Mesendoderm (in vitro differentiated cells): ENCODE measurements at regions not wholly inside any gene's neighbourhood (a gene's known extent, or its start where the extent isn't known, plus 50 kb on each side); places are given as distances from the start of the nearest gene placed in this dataset.

Source experiments
- DNase-seq: peaks from one replicate; pipeline ENCODE4 v3.0.0; 2013
- H2AK5ac ChIP-seq: 2 replicates; pipeline ENCODE4 v1.6.1; 2013; ENCODE audit warnings: low read length, inconsistent platforms
- H2BK120ac ChIP-seq: 2 replicates; pipeline ENCODE4 v1.6.1; 2013; ENCODE audit warnings: low read depth, mild to moderate bottlenecking, low read length, moderate library complexity, mixed read lengths
- H2BK15ac ChIP-seq: replicated peaks from 2 replicates; pipeline ENCODE4 v1.6.1; 2013; ENCODE audit warnings: low read depth, mild to moderate bottlenecking, moderate library complexity
- H2BK5ac ChIP-seq: 2 replicates; pipeline ENCODE4 v1.6.1; 2013; ENCODE audit warnings: low read length, inconsistent platforms
- H3K18ac ChIP-seq: 2 replicates; pipeline ENCODE4 v1.6.1; 2013; ENCODE audit warnings: mild to moderate bottlenecking, low read length, mixed read lengths
- H3K23ac ChIP-seq: one replicate; pipeline ENCODE4 v1.6.1; 2013; ENCODE audit warnings: low read length
- H3K27ac ChIP-seq: 2 replicates; pipeline ENCODE4 v1.5.1; 2013; ENCODE audit warnings: low read depth, mild to moderate bottlenecking, inconsistent platforms, low read length, moderate library complexity
- H3K27me3 ChIP-seq: 2 replicates; pipeline ENCODE4 v1.6.1; 2013; ENCODE audit warnings: low read length, control low read depth, mild to moderate bottlenecking, inconsistent platforms; ENCODE audit not compliant: insufficient read depth, poor library complexity
- H3K36me3 ChIP-seq: 2 replicates; pipeline ENCODE4 v1.6.1; 2013; ENCODE audit warnings: low read length, inconsistent platforms; ENCODE audit not compliant: control insufficient read depth, insufficient read depth
- H3K4ac ChIP-seq: one replicate; pipeline ENCODE4 v1.6.1; 2013; ENCODE audit warnings: low read depth, mild to moderate bottlenecking, low read length, moderate library complexity
- H3K4me1 ChIP-seq: 2 replicates; pipeline ENCODE4 v1.6.1; 2013; ENCODE audit warnings: low read depth, low read length, inconsistent platforms; ENCODE audit not compliant: control insufficient read depth
- H3K4me2 ChIP-seq: 2 replicates; pipeline ENCODE4 v1.6.1; 2013; ENCODE audit warnings: low read length
- H3K4me3 ChIP-seq: 2 replicates; pipeline ENCODE4 v1.5.1; 2013; ENCODE audit warnings: mild to moderate bottlenecking, low read length
- H3K56ac ChIP-seq: one replicate; pipeline ENCODE4 v1.6.1; 2013; ENCODE audit warnings: low read length
- H3K79me1 ChIP-seq: 2 replicates; pipeline ENCODE4 v1.6.1; 2013; ENCODE audit warnings: low read length, inconsistent platforms
- H3K79me2 ChIP-seq: 2 replicates; pipeline ENCODE4 v1.6.1; 2013; ENCODE audit warnings: mild to moderate bottlenecking, low read length; ENCODE audit not compliant: control insufficient read depth, insufficient read depth
- H3K9ac ChIP-seq: 2 replicates; pipeline ENCODE4 v1.6.1; 2013; ENCODE audit warnings: low read length, inconsistent platforms
- H4K5ac ChIP-seq: one replicate; pipeline ENCODE4 v1.6.1; 2013; ENCODE audit warnings: low read length
- H4K8ac ChIP-seq: one replicate; pipeline ENCODE4 v1.6.1; 2013; ENCODE audit warnings: low read depth, mild to moderate bottlenecking, control low read depth, low read length, moderate library complexity
- WGBS: extraction: QIAGEN DNeasy Blood & Tissue Kit; methylation state at CpG from one replicate; pipeline ENCODE4 v1.1.7; 2013; ENCODE audit warnings: low lambda C conversion rate, missing lambda C conversion rate; ENCODE audit not compliant: insufficient coverage; ENCODE audit errors: extremely low coverage; 5-methylcytosine and 5-hydroxymethylcytosine counted together

DNA sequence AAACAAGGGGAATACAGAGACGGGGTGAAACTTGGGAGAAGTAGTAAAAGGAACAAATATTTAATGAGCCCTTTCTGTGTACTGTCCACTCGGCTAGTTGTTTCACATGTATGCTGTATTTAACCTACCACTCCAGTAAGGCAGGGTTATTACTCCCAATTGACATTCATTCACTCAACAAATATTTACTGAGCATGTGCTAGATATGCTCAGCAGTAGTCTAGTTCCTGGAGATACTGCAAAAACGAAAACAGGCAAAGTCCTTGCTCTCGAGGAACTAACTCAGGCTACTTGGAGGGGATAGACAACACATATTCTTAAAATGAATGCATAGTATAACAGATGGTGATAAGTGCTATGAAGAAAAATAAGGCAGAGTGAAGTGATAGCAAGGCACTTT, 207.3 kb downstream of the SS18 start:
- no peak overlapping the region for H2BK120ac ChIP-seq
- no peak overlapping the region for H2BK5ac ChIP-seq
- no peak overlapping the region for H3K27ac ChIP-seq
- H3K4me1 ChIP-seq = no peaks in the 10 kb centered on the region
- H3K36me3 ChIP-seq = no peaks in the 10 kb centered on the region
- no peak overlapping the region for H3K4me2 ChIP-seq
- no peaks in the 10 kb centered on the region for H3K79me2 ChIP-seq
- no peak overlapping the region for H4K5ac ChIP-seq
- no peak overlapping the region for H3K56ac ChIP-seq
- H3K9ac ChIP-seq = no peak overlapping the region
- no peak overlapping the region for H3K4me3 ChIP-seq
- no peak overlapping the region for H4K8ac ChIP-seq
- H3K18ac ChIP-seq = no peak overlapping the region
- no peak for DNase-seq
- H2BK15ac ChIP-seq = no peak overlapping the region
- WGBS = no CpG with 5 or more reads among the region's 4 CpGs
- H2AK5ac ChIP-seq = no peak overlapping the region
- H3K23ac ChIP-seq = no peak overlapping the region
- H3K4ac ChIP-seq = no peak overlapping the region
- H3K27me3 ChIP-seq = no peaks in the 10 kb centered on the region
- H3K79me1 ChIP-seq = no peaks in the 10 kb centered on the region

DNA sequence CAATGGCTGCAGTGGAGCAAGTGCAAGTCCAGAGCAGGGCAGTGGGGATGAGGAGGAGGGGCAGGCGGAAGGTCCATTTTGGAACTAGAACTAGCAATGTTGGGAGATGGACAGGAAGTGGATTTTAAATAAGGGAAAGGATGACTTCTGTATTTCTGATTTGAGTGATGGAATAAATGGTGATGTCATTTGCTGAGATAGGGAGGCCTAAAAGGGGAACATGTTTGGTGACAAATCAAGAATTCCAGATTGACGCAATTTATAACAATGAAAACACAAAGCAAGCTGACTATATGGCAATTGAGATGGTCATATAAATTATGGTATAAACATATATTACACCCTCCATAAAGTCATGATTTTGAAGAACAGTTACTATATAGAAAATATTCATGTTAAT, 209.3 kb downstream of the SS18 start:
- Histone ChIP-seq H2AK5ac (no peak overlapping the region), H3K79me2 (no peaks in the 10 kb centered on the region), H3K23ac (no peak overlapping the region), H3K56ac (no peak overlapping the region), H3K9ac (no peak overlapping the region), H3K27ac (no peak overlapping the region), H4K8ac (no peak overlapping the region), H3K4me1 (no peaks in the 10 kb centered on the region), H2BK15ac (no peak overlapping the region), H3K36me3 (no peaks in the 10 kb centered on the region), H4K5ac (no peak overlapping the region), H2BK5ac (no peak overlapping the region), H3K4me3 (no peak overlapping the region), H3K4me2 (no peak overlapping the region), H3K18ac (no peak overlapping the region), H3K79me1 (no peaks in the 10 kb centered on the region), H3K4ac (no peak overlapping the region), H2BK120ac (no peak overlapping the region), H3K27me3 (no peaks in the 10 kb centered on the region)
- DNase-seq = no peak
- WGBS = no CpG with 5 or more reads among the region's 2 CpGs

DNA sequence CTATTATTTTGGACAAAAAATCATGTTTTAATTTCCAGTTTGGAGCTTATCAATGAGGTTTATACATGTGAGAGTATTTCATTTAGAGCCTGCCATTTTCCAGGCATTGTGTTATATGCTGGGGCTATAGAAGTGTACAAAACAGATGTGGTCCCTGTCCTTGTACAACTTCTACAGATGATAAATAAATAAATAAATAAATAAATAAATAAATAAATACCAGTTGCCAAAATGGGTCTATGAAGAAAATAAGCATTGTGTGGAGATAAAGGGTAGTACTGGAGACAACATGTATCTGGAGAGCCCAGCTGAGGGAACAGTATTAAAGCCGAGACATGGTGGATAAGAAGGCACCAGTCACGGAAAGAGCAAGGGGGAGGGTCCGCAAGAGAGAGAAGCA, 210.0 kb downstream of the SS18 start:
- H3K4ac ChIP-seq = no peak overlapping the region
- no peak overlapping the region for H2BK15ac ChIP-seq
- H3K79me1 ChIP-seq = no peaks in the 10 kb centered on the region
- H3K79me2 ChIP-seq = no peaks in the 10 kb centered on the region
- H3K4me3 ChIP-seq = no peak overlapping the region
- no peaks in the 10 kb centered on the region for H3K4me1 ChIP-seq
- no peaks in the 10 kb centered on the region for H3K36me3 ChIP-seq
- H3K56ac ChIP-seq = no peak overlapping the region
- no peak overlapping the region for H2AK5ac ChIP-seq
- no peak overlapping the region for H3K18ac ChIP-seq
- no peak overlapping the region for H4K5ac ChIP-seq
- H2BK120ac ChIP-seq = no peak overlapping the region
- no peak overlapping the region for H2BK5ac ChIP-seq
- no peaks in the 10 kb centered on the region for H3K27me3 ChIP-seq
- WGBS = no CpG with 5 or more reads among the region's 3 CpGs
- no peak overlapping the region for H3K27ac ChIP-seq
- H3K9ac ChIP-seq = no peak overlapping the region
- no peak overlapping the region for H4K8ac ChIP-seq
- H3K23ac ChIP-seq = no peak overlapping the region
- no peak overlapping the region for H3K4me2 ChIP-seq
- DNase-seq = no peak

DNA sequence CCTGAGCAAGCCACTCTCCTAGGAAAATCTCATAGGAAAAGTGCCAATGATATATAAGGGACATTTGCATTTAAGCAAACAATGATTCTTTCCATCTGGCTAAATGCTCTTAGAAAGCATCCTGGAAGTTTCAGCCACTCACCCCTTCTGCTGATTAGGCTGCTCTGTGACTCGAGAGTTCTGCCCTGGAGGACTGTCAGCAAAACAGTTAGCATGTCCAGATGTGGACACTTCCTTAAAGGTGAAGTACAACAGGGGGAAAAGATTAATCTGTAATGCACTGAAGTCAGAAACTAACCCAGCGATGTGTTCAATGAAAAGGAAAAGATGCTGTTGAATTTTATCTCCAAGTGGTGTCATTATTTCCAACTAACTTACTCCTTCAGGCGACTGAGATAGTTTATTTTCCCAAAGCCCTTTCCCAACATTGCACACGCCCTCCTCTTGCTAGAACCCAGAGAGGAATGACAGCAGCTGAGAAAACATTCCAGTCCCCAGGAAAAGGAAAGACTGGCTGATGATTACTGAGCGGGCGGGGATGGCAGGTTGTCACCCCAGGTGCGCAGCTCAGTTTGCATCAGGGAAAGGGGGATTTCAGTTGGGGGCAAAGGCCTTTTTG, 214.0 kb downstream of the SS18 start:
- H3K56ac ChIP-seq = no peak overlapping the region
- no peaks in the 10 kb centered on the region for H3K27me3 ChIP-seq
- H2BK15ac ChIP-seq = no peak overlapping the region
- H3K4ac ChIP-seq = no peak overlapping the region
- no peak overlapping the region for H3K27ac ChIP-seq
- H3K9ac ChIP-seq = no peak overlapping the region
- no peak overlapping the region for H2BK120ac ChIP-seq
- no CpG with 5 or more reads among the region's 7 CpGs for WGBS
- H3K4me3 ChIP-seq = no peak overlapping the region
- no peak overlapping the region for H4K5ac ChIP-seq
- no peak overlapping the region for H3K23ac ChIP-seq
- H4K8ac ChIP-seq = no peak overlapping the region
- no peak overlapping the region for H3K18ac ChIP-seq
- no peaks in the 10 kb centered on the region for H3K79me2 ChIP-seq
- no peak overlapping the region for H2AK5ac ChIP-seq
- no peaks in the 10 kb centered on the region for H3K36me3 ChIP-seq
- no peak for DNase-seq
- H3K4me1 ChIP-seq = no peaks in the 10 kb centered on the region
- no peaks in the 10 kb centered on the region for H3K79me1 ChIP-seq
- no peak overlapping the region for H2BK5ac ChIP-seq
- H3K4me2 ChIP-seq = no peak overlapping the region

DNA sequence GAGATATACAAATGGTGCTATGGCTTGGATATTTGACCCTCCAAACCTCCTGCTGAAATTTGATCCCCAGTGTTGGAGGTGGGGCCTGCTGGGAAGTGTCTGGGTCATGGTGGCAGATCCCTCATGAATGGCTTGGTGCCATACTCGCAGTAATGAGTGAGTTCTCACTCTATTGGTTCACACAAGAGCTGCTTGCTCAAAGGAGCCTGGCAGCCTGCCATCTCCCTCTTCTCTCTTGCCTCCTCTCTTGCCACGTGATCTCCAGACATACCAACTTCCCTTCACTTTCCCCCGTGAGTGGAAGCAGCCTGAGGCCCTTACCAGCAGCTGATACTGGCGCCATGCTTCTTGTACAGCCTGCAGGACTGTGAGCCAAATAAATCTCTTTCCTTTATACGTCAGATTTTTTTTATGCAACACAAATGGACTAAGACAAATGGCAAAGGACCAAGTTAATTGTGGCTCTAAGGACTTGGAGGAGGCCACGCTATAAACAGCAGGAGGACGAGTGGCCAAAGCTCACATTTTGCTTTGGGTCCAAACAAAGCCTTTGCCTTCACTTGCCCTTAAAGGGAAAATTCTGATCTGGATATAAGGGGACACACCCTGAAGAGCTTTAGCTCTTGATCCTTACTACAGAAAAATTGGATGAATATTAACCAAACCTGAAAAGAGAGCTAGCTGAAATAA, 214.7 kb downstream of the SS18 start:
- H3K4ac ChIP-seq = no peak overlapping the region
- WGBS = no CpG with 5 or more reads among the region's 7 CpGs

DNA sequence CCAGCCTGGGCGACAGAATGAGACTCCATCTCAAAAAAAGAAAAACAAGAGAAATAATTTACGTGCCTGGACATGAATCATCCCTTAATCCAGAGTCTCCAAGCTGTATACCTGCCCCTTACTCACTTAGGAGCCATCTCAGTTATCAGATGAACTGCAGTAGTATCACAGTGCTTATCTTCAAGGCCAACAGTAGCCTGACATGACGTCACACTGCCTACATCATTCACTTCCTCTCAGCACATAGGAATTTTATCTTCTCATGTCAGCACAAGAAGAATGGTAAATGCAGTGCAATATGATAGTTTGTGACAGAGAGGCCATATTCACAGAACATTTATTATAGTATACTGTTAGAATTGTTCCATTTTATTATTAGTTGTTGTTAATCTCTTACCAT, 216.6 kb downstream of the SS18 start:
- Histone ChIP-seq H3K4me3 (no peak overlapping the region), H3K27ac (no peak overlapping the region), H2AK5ac (no peak overlapping the region), H3K79me2 (no peaks in the 10 kb centered on the region), H3K79me1 (no peaks in the 10 kb centered on the region), H2BK15ac (no peak overlapping the region), H3K56ac (no peak overlapping the region), H3K23ac (no peak overlapping the region), H3K36me3 (no peaks in the 10 kb centered on the region), H3K9ac (no peak overlapping the region), H2BK5ac (no peak overlapping the region), H3K4me2 (no peak overlapping the region), H3K18ac (no peak overlapping the region), H3K4me1 (no peaks in the 10 kb centered on the region), H3K4ac (no peak overlapping the region), H2BK120ac (no peak overlapping the region), H4K8ac (no peak overlapping the region), H4K5ac (no peak overlapping the region), H3K27me3 (no peaks in the 10 kb centered on the region)
- no CpG with 5 or more reads among the region's 3 CpGs for WGBS
- DNase-seq = peak; percentile 18

More for the DNA sequence above, 214.7 kb downstream of the SS18 start:
- H3K4me1 ChIP-seq = no peaks in the 10 kb centered on the region
- no peak overlapping the region for H2BK5ac ChIP-seq
- H3K4me3 ChIP-seq = no peak overlapping the region
- H2BK15ac ChIP-seq = no peak overlapping the region
- no peaks in the 10 kb centered on the region for H3K79me2 ChIP-seq
- H3K27me3 ChIP-seq = no peaks in the 10 kb centered on the region
- H2AK5ac ChIP-seq = no peak overlapping the region
- no peak overlapping the region for H3K4me2 ChIP-seq
- H4K8ac ChIP-seq = no peak overlapping the region
- H3K27ac ChIP-seq = no peak overlapping the region
- no peak overlapping the region for H3K56ac ChIP-seq
- H3K79me1 ChIP-seq = no peaks in the 10 kb centered on the region
- H3K9ac ChIP-seq = no peak overlapping the region
- no peak overlapping the region for H3K23ac ChIP-seq
- no peak overlapping the region for H4K5ac ChIP-seq
- H3K36me3 ChIP-seq = no peaks in the 10 kb centered on the region
- DNase-seq = no peak
- no peak overlapping the region for H2BK120ac ChIP-seq
- H3K18ac ChIP-seq = no peak overlapping the region
